NB4 (cell line): ENCODE measurements at regions not wholly inside any gene's neighbourhood (a gene's known extent, or its start where the extent isn't known, plus 50 kb on each side); places are given as distances from the start of the nearest gene placed in this dataset.
"Not testable (repeated sequence)": the region's sequence is repeated elsewhere in the genome, so short reads cannot be mapped to it uniquely, and the experiment has no call there.

Experiments
- POLR2A ChIP-seq: IDR thresholded peaks from 2 replicates; pipeline ENCODE4 v1.6.1; 2011; ENCODE audit warnings: mild to moderate bottlenecking; ENCODE audit not compliant: insufficient read length; ENCODE audit errors: extremely low read depth
- TF ChIP-seq, protein P1 (sequence below): IDR thresholded peaks from one replicate; pipeline ENCODE4 v1.5.1; 2012; ENCODE audit warnings: low read depth, low read length

DNA sequence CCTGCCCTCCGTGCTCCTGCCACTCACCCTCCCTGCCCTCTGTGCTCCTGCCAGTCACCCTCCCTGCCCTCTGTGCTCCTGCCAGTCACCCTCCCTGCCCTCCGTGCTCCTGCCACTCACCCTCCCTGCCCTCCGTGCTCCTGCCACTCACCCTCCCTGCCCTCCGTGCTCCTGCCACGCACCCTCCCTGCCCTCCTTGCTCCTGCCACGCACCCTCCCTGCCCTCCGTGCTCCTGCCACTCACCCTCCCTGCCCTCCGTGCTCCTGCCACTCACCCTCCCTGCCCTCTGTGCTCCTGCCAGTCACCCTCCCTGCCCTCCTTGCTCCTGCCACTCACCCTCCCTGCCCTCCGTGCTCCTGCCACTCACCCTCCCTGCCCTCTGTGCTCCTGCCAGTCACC lies 145.4 kb upstream of the ZNF469 start:
- TF ChIP-seq, protein P1, sequence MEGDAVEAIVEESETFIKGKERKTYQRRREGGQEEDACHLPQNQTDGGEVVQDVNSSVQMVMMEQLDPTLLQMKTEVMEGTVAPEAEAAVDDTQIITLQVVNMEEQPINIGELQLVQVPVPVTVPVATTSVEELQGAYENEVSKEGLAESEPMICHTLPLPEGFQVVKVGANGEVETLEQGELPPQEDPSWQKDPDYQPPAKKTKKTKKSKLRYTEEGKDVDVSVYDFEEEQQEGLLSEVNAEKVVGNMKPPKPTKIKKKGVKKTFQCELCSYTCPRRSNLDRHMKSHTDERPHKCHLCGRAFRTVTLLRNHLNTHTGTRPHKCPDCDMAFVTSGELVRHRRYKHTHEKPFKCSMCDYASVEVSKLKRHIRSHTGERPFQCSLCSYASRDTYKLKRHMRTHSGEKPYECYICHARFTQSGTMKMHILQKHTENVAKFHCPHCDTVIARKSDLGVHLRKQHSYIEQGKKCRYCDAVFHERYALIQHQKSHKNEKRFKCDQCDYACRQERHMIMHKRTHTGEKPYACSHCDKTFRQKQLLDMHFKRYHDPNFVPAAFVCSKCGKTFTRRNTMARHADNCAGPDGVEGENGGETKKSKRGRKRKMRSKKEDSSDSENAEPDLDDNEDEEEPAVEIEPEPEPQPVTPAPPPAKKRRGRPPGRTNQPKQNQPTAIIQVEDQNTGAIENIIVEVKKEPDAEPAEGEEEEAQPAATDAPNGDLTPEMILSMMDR = not testable (repeated sequence)
- not testable (repeated sequence) for TF ChIP-seq POLR2A
